ENCODE measurements at regions not wholly inside any gene's neighbourhood (a gene's known extent, or its start where the extent isn't known, plus 50 kb on each side); places are given as distances from the start of the nearest gene placed in this dataset.
"Not testable (repeated sequence)": the region's sequence is repeated elsewhere in the genome, so short reads cannot be mapped to it uniquely, and the experiment has no call there.

DNA sequence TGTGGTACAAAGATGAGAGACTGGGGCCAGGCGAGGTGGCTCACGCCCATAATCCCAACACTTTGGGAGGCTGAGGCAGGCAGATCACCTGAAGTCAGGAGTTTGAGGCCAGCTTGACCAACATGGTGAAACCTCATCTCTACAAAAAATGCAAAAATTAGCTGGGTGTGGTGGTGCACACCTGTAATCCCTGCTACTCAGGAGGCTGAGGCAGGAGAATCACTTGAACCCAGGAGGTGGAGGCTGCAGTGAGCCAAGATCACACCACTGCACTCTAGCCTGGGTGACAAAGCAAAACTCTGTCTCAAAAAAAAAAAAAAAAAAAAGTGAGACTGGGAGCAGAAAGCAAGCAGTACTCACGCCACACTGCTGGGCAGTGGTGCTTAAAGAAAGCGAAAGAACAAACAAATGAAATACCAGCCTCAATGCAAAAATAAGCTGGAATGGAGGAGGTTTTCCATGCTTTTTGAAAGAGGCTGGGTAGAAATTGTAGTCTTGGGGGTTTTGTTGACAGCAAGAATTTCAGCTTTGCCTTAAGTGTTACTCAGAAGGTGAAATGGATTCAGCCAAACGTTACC, 112.9 kb upstream of the ENPP6 start:
- H3K79me1 ChIP-seq (ENCODE audit: low read depth, low read length); H2BK5ac ChIP-seq (ENCODE audit: low read depth, low read length); H4K20me1 ChIP-seq (replicated peaks in 1 of 2; ENCODE audit: control insufficient read depth in 1 of 2, insufficient read depth in 2 of 2, low read length in 2 of 2); FAIRE-seq; DNase-seq (ENCODE audit: low read depth in 1 of 2, low spot score in 2 of 2); H3K9ac ChIP-seq (replicated peaks in 1 of 4; ENCODE audit: extremely low read depth in 1 of 4, low read depth in 3 of 4, low read length in 3 of 4); H4K91ac ChIP-seq (replicated peaks; ENCODE audit: insufficient read length, low read length); H3K14ac ChIP-seq (ENCODE audit: insufficient read length); H3K18ac ChIP-seq (ENCODE audit: extremely low read depth, low read length); H2AK5ac ChIP-seq (ENCODE audit: low read depth, low read length); H3K4ac ChIP-seq (replicated peaks; ENCODE audit: insufficient read length, low read depth, low read length); H2BK120ac ChIP-seq (replicated peaks; ENCODE audit: low read depth, low read length); H2BK20ac ChIP-seq (ENCODE audit: low read length); H2BK15ac ChIP-seq (ENCODE audit: low read length); H2BK12ac ChIP-seq (ENCODE audit: low read depth, low read length); H3K27ac ChIP-seq (ENCODE audit: low read depth, low read length); H3K4me2 ChIP-seq (ENCODE audit: insufficient read depth in 1 of 2, low read depth in 2 of 2, low read length in 2 of 2); H3K9me3 ChIP-seq (ENCODE audit: insufficient read depth in 2 of 2, low read depth in 1 of 2, low read length in 1 of 2); H3K4me1 ChIP-seq (replicated peaks in 1 of 4; ENCODE audit: control insufficient read depth in 3 of 4, insufficient read depth in 4 of 4, low read length in 3 of 4); H4K8ac ChIP-seq (ENCODE audit: extremely low read depth, insufficient read depth, low read length); H3K36me3 ChIP-seq (ENCODE audit: control insufficient read depth in 2 of 4, insufficient read depth in 4 of 4, low read length in 3 of 4); H3K79me2 ChIP-seq (ENCODE audit: control insufficient read depth in 1 of 2, insufficient read depth in 2 of 2, low read length in 2 of 2); H4K5ac ChIP-seq (ENCODE audit: insufficient read length, low read depth, low read length); H3K56ac ChIP-seq (replicated peaks; ENCODE audit: insufficient read length, low read depth, low read length); H3K4me3 ChIP-seq (ENCODE audit: extremely low read depth in 1 of 4, insufficient read depth in 2 of 4, low read depth in 3 of 4, low read length in 4 of 4); H3K23me2 ChIP-seq (ENCODE audit: low read depth, low read length); H3K27me3 ChIP-seq (replicated peaks in 1 of 4; ENCODE audit: control insufficient read depth in 3 of 4, extremely low read depth in 1 of 4, insufficient read depth in 3 of 4, low read length in 3 of 4); H3K23ac ChIP-seq (ENCODE audit: insufficient read length): not testable (repeated sequence)
- CTCF ChIA-PET (ENCODE audit: partially characterized antibody), result interaction anchor here (0.6 to 1.2 kb wide), 3 partner anchors 13 to 172 kb away, joined by 3 read pairs; no protein-coding TSS in a partner anchor
- 0 out of 2 replicates have a peak overlapping the region, but pooled peaks have one; percentile 36 for H2AFZ ChIP-seq (ENCODE audit: low read length)
- 98% methylated on average over 5 of the region's 5 CpGs; no CpG with 5 or more reads in 1 of the 2 experiments for WGBS, 2 experiments (ENCODE audit: extremely low coverage in 1 of 2, insufficient coverage in 1 of 2, insufficient read length in 1 of 2, insufficient replicate concordance in 2 of 2, low coverage in 1 of 2, low lambda C conversion rate in 2 of 2, missing lambda C conversion rate in 1 of 2)
- POLR2A ChIA-PET (ENCODE audit: partially characterized antibody), result interaction anchor here (1.1 kb wide), 1 partner anchor 16 kb away, joined by 3 read pairs; no protein-coding TSS in a partner anchor
